Endothelial cell of umbilical vein (primary cell): ENCODE measurements at regions not wholly inside any gene's neighbourhood (a gene's known extent, or its start where the extent isn't known, plus 50 kb on each side); places are given as distances from the start of the nearest gene placed in this dataset.

ENCODE experiments used
- BruUV-seq: library from RNA; stranded (reverse); fragments of 400-500 nt; replicated peaks from 2 replicates; lab custom pipeline; 2021; lab: Mats Ljungman, UMichigan
- CTCF ChIA-PET: fragments of 300-600, 350-600 bp; sonication (Branson Sonifier 250); formaldehyde crosslinking; loops from one replicate; lab custom pipeline; 2021; ENCODE audit warnings: antibody characterized with exemption, inconsistent platforms; lab: Charles Lee
- POLR2A ChIA-PET: fragments of 300-600, 350-600 bp; sonication (Branson Sonifier 250); formaldehyde crosslinking; loops from one replicate; lab custom pipeline; 2021; ENCODE audit warnings: antibody characterized with exemption, inconsistent platforms; lab: Charles Lee
- DNase-seq: peaks from one replicate; pipeline ENCODE4 v3.0.0-alpha.2; 2011; ENCODE audit warnings: low read depth, low spot score
- FAIRE-seq: peaks from 2 replicates; lab custom pipeline; 2011; peaks lifted over from hg19 to GRCh38; lab: Jason Lieb, UNC
- H2AFZ ChIP-seq: 2 replicates; pipeline ENCODE4 v1.6.0; 2012; ENCODE audit warnings: low read depth, low read length, control low read depth, inconsistent platforms
- H3K27ac ChIP-seq: 2 replicates; pipeline ENCODE4 v1.5.1; 2011; ENCODE audit warnings: low read depth, mild to moderate bottlenecking, control low read depth, low read length, moderate library complexity; ENCODE audit not compliant: insufficient read depth
- H3K27me3 ChIP-seq, 2 experiments: 2 replicates each; pipeline versions ENCODE4 v1.6.0 to v1.6.1; 2011; ENCODE audit warnings: low read length in 2 of 2, mixed read lengths in 1 of 2; ENCODE audit not compliant: control insufficient read depth in 2 of 2, insufficient read depth in 2 of 2
- H3K36me3 ChIP-seq, 2 experiments: 2 replicates in 1 of 2; 3 replicates in 1 of 2; pipeline ENCODE4 v1.5.1; 2011; ENCODE audit warnings: low read length in 2 of 2, mild to moderate bottlenecking in 1 of 2, moderate library complexity in 1 of 2; ENCODE audit not compliant: control insufficient read depth in 2 of 2, insufficient read depth in 2 of 2; ENCODE audit errors: extremely low read depth in 1 of 2
- H3K4me1 ChIP-seq: 3 replicates; pipeline ENCODE4 v1.5.1; 2011; ENCODE audit warnings: mild to moderate bottlenecking, low read length; ENCODE audit not compliant: control insufficient read depth, insufficient read depth; ENCODE audit errors: extremely low read depth
- H3K4me2 ChIP-seq: 2 replicates; pipeline ENCODE4 v1.6.1; 2011; ENCODE audit warnings: low read length, control low read depth, mixed read lengths; ENCODE audit not compliant: insufficient read depth
- H3K4me3 ChIP-seq, 3 experiments: fragments of 200-600 bp in 1 of 3; sonication (generic), shearing (Covaris generic) in 1 of 3; replicated peaks in 1 of 3; 2 replicates each; pipeline ENCODE4 v1.5.1; 2011 to 2016; ENCODE audit warnings: control low read depth in 3 of 3, low read length in 3 of 3, mild to moderate bottlenecking in 2 of 3, inconsistent platforms in 1 of 3, low read depth in 1 of 3, moderate library complexity in 1 of 3; ENCODE audit not compliant: insufficient read depth in 1 of 3
- H3K79me2 ChIP-seq: 2 replicates; pipeline ENCODE4 v1.6.0; 2012; ENCODE audit warnings: low read length, inconsistent platforms; ENCODE audit not compliant: control insufficient read depth, insufficient read depth
- H3K9ac ChIP-seq: replicated peaks from 2 replicates; pipeline ENCODE3; 2011; ENCODE audit warnings: low read length, control low read depth; ENCODE audit not compliant: insufficient read depth; ENCODE audit errors: extremely low read depth
- H3K9me1 ChIP-seq: replicated peaks from 3 replicates; pipeline ENCODE4 v1.6.0; 2011; ENCODE audit warnings: mild to moderate bottlenecking, low read length; ENCODE audit not compliant: control insufficient read depth, insufficient read depth; ENCODE audit errors: extremely low read depth
- H3K9me3 ChIP-seq: replicated peaks from 2 replicates; pipeline ENCODE4 v1.5.1; 2012; ENCODE audit warnings: low read length, inconsistent platforms; ENCODE audit not compliant: control insufficient read depth, insufficient read depth
- H4K20me1 ChIP-seq: replicated peaks from 2 replicates; pipeline ENCODE3; 2011; ENCODE audit warnings: mild to moderate bottlenecking, low read length; ENCODE audit not compliant: control insufficient read depth, insufficient read depth; ENCODE audit errors: extremely low read depth
- CTCF ChIP-seq, 2 donors: IDR thresholded peaks; 1 replicate in 1 of 2; 2 replicates in 1 of 2; pipeline ENCODE4 v1.5.1; 2011; ENCODE audit warnings: low read length in 2 of 2, mild to moderate bottlenecking in 2 of 2, moderate library complexity in 2 of 2, control low read depth in 1 of 2, inconsistent platforms in 1 of 2, low read depth in 1 of 2; ENCODE audit not compliant: insufficient read depth in 1 of 2; ENCODE audit errors: extremely low read depth in 1 of 2
- EZH2 ChIP-seq: IDR thresholded peaks from 2 replicates; pipeline ENCODE4 v1.6.1; 2012; ENCODE audit warnings: borderline replicate concordance, low read depth, mild to moderate bottlenecking, moderate library complexity, low read length, inconsistent platforms; ENCODE audit not compliant: severe bottlenecking
- FOS ChIP-seq: IDR thresholded peaks from 2 replicates; pipeline ENCODE4 v1.6.1; 2011; ENCODE audit warnings: mild to moderate bottlenecking, low read length, moderate library complexity, borderline replicate concordance; ENCODE audit not compliant: insufficient read depth
- GATA2 ChIP-seq: IDR thresholded peaks from 2 replicates; pipeline ENCODE4 v1.7.0; 2011; ENCODE audit warnings: low read depth, mild to moderate bottlenecking, moderate library complexity, mixed read lengths, low read length; ENCODE audit not compliant: insufficient read length, insufficient read depth
- JUN ChIP-seq: IDR thresholded peaks from 2 replicates; pipeline ENCODE4 v1.6.1; 2011; ENCODE audit warnings: borderline replicate concordance, low read depth; ENCODE audit not compliant: insufficient read length, insufficient read depth
- MAX ChIP-seq: IDR thresholded peaks from 2 replicates; pipeline ENCODE4 v1.6.1; 2011; ENCODE audit not compliant: insufficient read depth, insufficient read length
- MYC ChIP-seq: IDR thresholded peaks from one replicate; pipeline ENCODE4 v1.6.1; 2011; ENCODE audit warnings: mild to moderate bottlenecking, low read depth, low read length
- POLR2A ChIP-seq: IDR thresholded peaks from 2 replicates; pipeline ENCODE4 v1.6.1; 2012; ENCODE audit warnings: low read depth, mild to moderate bottlenecking, control low read depth, low read length
- POLR2AphosphoS5 ChIP-seq: IDR thresholded peaks from 2 replicates; pipeline ENCODE4 v1.6.1; 2012; ENCODE audit warnings: low read depth, mild to moderate bottlenecking, control low read depth, low read length, moderate library complexity; ENCODE audit not compliant: insufficient read depth
- dilution Hi-C: fragments of 300-500 bp; cut with MboI; formaldehyde crosslinking; loops from one replicate; pipeline ENCODE4 v1.15.0; 2019; ENCODE audit warnings: low sequenced_read_pairs; ENCODE audit not compliant: extremely low pct_ligation_motif_present
- intact Hi-C: fragments of 100-400 bp; cut with micrococcal nuclease; formaldehyde crosslinking; loops from one replicate; pipeline ENCODE4 v1.10.0; 2022

- DNase-seq (no peak), FAIRE-seq (no peak)
- dilution Hi-C loops: no loop called here
- Histone ChIP-seq H3K27ac (no peak overlapping the region), H3K36me3 (no peaks in the 10 kb centered on the region), H4K20me1 (no peaks in the 10 kb centered on the region), H3K4me2 (no peak overlapping the region), H3K4me1 (no peaks in the 10 kb centered on the region), H2AFZ (no peak overlapping the region), H3K4me3 (no peak overlapping the region), H3K27me3 (no peaks in the 10 kb centered on the region), H3K9ac (no peak overlapping the region), H3K9me1 (no peaks in the 10 kb centered on the region), H3K79me2 (no peaks in the 10 kb centered on the region), H3K9me3 (no peaks in the 10 kb centered on the region)
- TF ChIP-seq CTCF (IDR thresholded peaks at IDR 0.05; ENCODE audit: extremely low read depth in 1 of 2, insufficient read depth in 1 of 2, low read depth in 1 of 2, low read length in 2 of 2) (no peak), EZH2 (no peak), MYC (no peak), POLR2A (no peak), FOS (no peak), MAX (no peak), POLR2AphosphoS5 (no peak), JUN (no peak), GATA2 (no peak)
- intact Hi-C loops: no loop called here
- no TSS peak for BruUV-seq
- ChIA-PET POLR2A (no interaction called here), CTCF (no interaction called here)
Measured at GRCh38 chr3:145864336-145864735, 296.6 kb downstream of the PLOD2 start.
